ENCODE measurements at regions not wholly inside any gene's neighbourhood (a gene's known extent, or its start where the extent isn't known, plus 50 kb on each side); places are given as distances from the start of the nearest gene placed in this dataset.

GRCh38 chr6:110033101-110033500, 55.0 kb downstream of the GPR6 start:
- DNase-seq: no peak

GRCh38 chr6:110033749-110034666, 55.9 kb downstream of the GPR6 start:
- no peak for DNase-seq

- peak; percentile 55 for DNase-seq
Observed at GRCh38 chr6:110034667-110035036, 56.5 kb downstream of the GPR6 start.

- no peak for DNase-seq
Observed at GRCh38 chr6:110035321-110035720, 57.2 kb downstream of the GPR6 start.

DNA sequence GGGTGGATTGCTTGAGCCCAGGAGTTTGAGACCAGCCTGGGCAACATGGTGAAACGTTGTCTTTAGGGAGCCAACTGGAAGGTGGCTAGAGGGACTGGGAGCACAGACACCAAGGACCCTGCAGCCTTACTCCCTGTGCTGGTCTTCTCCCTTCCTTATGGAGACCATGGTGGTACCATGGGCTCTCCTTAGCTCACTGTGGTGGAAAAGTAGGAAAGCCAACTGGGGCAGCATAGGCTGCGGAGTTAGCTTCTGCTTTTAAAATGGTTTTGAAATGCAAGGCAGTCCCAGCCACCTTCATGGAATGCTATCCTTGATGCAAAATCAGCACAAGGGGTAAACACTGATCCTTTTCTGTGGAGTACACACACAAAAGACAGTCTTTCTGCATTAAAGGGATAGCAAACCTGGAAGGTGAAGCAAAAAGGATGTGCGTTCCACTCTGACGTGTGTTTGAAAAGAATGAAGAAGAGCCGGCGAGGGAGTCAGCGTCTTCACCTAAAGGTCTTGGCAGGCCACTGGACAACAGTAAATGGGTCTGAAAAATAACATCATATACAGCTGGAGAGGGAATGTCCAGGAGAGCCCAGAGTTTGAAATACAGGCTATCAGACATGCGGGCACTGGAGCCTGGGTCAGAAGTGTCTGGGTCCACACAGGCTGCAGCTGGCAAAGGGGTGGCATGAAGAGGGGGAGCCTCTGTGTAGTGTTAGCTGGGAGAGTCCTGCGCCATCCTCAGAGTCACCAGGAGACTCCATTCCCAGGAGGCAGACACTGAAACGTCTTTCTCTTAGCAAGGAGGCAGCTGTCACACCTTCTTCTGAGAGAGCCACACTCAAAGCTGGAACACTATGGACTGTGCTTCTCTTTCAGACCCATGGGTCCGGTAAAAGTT, 58.5 kb downstream of the GPR6 start:
- DNase-seq: no peak

DNA sequence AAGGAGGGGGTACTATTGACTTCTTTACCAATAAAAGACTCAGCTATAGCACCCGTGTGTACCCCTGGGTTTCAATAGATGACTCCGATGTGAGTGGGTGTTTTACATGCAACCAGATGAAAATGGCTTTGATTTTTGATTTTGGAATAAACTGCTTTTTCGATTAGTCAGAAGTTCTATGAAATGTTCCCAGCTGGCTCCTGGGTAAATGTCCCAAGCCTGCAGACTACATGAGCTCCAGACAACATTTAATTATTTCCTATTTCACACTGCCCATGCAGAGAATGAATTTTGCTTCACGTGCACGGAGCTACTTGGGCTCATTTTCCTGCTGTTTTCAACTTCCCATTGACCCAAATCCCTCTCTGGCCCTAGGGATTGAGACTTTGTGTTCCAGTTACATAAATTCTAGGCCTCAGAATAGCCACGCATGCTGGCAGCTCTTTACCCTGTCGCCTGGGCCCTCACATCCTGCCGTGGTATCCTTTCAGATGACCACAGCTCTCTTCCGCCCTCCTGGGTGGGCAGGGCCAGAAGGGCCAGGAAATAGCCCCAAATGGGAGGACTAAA, 59.7 kb downstream of the GPR6 start:
- no peak for DNase-seq

- DNase-seq: peak; percentile 82
Observed at GRCh38 chr6:110039364-110039980, 61.4 kb downstream of the GPR6 start.

GRCh38 chr6:110039981-110040383, 61.9 kb downstream of the GPR6 start:
- DNase-seq: peak; percentile 68

- DNase-seq: no peak
Observed at GRCh38 chr6:110040716-110041115, 62.6 kb downstream of the GPR6 start.

- no peak for DNase-seq
Observed at GRCh38 chr6:110041126-110041525, 63.0 kb downstream of the GPR6 start.

DNA sequence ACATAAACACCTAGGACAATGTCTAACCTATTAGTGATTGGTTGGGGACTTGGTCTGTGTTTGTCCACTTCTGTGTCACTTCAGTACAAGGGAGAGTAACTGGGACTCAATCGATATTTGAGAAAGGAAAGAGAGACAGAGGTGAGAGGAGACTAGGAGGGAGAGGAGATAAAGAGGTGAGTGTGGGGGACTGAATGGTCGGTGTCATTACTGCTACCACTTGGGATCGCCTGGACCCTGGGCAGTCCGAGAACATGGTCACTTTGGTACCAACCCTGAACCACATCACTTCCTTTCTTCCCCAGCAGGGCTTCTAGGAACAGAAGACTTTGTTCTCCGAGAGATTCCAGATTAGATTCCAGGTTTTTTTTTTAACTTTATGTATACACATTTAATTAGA, 63.7 kb downstream of the GPR6 start:
- DNase-seq: no peak

- DNase-seq: no peak
Observed at GRCh38 chr6:110042670-110043296, 64.7 kb downstream of the GPR6 start.

DNA sequence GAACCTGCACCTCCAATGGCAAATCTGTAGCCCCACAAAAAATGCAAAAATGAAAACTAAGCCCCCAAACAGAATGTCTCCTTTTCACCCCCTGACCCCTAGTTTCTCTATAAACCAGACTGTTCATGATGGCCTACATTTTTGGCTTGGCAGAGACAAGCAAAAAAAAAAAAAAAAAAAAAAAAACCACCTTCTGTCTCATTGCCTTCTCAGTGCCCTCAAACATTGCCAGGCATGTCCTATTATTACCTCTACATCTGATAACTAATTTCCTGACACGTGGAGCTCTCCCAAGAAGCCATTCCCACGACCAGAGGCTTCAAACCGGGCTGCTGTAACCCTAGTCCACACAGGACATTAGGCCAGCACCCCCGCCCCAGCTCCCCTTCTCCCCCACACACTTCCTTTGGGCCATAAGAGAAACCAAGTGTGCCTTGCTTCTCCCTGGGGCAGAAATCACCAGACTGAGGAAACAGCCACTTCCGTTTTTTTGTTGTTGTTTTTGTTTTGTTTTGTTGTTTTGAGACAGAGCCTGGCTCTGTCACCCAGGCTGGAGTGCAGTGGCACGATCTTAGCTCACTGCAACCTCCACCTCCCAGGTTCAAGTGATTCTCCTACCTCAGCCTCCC, 65.4 kb downstream of the GPR6 start:
- no peak for DNase-seq

DNA sequence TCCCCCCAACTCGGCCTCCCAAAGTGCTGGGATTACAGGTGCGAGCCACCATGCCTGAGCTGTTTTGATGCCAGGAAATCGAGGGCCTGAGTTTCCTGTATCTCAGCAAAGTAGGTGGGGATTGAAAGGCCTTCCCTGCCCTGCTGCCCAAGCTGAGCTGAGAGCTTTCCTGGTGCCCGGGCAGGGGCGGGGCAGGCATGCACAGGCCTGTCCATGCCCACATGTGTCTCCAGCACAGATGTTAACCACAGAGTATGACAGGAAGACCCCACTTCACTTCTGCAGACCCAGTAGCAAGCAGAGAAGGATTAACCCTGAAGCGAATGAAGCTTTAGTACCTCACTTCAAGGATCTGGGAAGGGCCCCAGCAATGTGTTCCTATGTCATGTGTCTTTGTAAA, 66.0 kb downstream of the GPR6 start:
- peak; percentile 27 for DNase-seq

GRCh38 chr6:110044622-110045021, 66.5 kb downstream of the GPR6 start:
- no peak for DNase-seq

DNA sequence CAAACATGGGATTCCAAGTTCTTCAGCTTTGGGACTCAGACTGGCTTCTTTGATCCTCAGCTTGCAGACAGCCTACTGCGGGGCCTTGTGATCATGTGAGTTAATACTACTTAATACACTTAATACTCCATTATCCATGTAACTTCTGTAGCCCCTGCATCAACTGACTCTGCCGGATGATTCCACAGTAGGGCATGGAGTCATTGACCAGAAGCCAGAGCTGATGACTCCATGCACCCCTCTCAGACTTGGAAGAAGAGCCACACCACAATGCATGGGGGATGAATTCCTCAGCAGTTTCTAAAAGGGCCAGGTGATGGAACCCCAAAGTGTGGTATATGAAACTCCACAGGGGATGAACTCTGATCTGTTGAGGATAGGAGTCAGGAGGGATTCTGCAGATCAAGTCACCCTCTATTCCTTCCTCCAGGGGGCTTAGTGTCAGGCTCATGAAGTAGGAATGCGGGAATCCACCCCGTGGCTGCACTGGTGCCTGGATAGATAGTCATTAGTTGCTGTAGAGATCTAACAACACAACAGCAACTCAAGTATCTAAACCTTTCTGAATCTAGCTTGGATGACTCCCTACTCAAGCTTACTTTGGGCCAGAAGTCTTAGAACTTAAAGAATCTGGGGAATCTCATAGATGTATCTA, 70.2 kb downstream of the GPR6 start:
- no peak for DNase-seq

DNA sequence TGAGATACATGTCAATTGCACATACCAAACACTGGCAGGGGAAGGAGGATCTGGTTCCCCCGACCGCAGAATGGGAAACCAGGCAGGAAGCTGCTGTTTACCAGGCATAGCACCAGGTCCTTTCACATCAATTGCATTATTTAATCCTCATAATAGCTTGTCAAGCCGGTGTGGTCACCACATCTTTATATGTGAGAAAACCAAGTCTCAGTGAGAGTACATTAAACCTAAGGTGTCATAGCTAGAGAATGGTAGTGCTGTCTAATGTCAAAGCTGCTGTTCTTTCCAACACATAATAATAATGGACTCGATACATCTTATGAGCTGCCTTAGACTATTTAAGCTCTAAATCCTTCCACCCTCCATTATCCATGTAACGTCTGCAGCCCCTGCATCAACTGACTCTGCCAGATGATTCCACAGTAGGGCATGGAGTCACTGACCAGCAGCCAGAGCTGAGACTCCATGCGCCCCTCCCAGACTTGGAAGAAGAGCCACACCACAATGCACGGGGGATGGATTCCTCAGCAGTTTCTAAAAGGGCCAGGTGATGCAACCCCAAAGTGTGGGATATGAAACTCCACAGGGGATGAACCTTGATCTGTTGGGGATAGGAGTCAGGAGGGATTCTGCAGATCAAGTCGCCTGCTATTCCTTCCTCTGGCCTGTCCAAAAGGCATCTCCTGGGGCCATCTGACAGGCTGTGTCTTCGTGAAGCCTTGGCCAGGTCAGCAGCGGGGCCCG, 71.8 kb downstream of the GPR6 start:
- no peak for DNase-seq

Measured in DMS79 treated with DMSO at 0.1 percent for 48 hours (cell line).